OCI-LY3 (cell line): ENCODE measurements at regions not wholly inside any gene's neighbourhood (a gene's known extent, or its start where the extent isn't known, plus 50 kb on each side); places are given as distances from the start of the nearest gene placed in this dataset.

Experiments used
- EZH2phosphoT487 ChIP-seq: fragments of 200-600 bp; shearing (Covaris generic); IDR thresholded peaks from 2 replicates; pipeline ENCODE4 v1.6.1; 2018; ENCODE audit warnings: antibody characterized with exemption, mixed run types, low read depth
- TF ChIP-seq, protein P1 (sequence below): fragments of 200-600, 300-600 bp; sonication (generic); IDR thresholded peaks from 2 replicates; pipeline ENCODE4 v1.5.1; 2014; ENCODE audit warnings: antibody characterized with exemption, low read length, low read depth

DNA sequence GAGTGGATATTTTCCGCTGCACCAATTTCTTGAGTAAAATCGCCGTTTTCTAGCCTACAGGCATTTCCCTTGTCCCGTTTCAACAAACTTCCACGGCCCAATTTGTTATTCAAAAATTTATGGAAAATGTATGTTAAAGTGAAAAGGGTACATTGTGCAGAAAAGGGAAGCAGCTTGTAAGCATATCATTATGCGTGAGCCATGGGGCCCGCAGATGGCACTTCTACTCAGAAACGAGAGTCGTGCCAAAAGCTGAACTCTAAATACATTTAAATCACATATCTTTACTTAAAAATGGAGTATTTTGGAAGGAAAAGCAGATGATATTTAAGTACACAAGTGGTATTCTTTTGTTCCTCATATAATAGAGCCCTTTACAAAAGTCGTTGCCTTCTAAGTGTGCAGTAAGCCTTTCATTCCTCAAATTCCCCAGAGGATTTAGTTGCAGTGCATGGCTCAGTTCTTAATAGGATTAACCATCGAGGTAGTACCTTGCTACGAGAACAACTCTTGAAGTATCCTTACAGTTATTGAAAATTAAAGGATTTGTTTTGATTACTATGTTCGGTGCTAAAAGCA lies 1227.2 kb upstream of the WWC1 start:
- TF ChIP-seq, protein P1, sequence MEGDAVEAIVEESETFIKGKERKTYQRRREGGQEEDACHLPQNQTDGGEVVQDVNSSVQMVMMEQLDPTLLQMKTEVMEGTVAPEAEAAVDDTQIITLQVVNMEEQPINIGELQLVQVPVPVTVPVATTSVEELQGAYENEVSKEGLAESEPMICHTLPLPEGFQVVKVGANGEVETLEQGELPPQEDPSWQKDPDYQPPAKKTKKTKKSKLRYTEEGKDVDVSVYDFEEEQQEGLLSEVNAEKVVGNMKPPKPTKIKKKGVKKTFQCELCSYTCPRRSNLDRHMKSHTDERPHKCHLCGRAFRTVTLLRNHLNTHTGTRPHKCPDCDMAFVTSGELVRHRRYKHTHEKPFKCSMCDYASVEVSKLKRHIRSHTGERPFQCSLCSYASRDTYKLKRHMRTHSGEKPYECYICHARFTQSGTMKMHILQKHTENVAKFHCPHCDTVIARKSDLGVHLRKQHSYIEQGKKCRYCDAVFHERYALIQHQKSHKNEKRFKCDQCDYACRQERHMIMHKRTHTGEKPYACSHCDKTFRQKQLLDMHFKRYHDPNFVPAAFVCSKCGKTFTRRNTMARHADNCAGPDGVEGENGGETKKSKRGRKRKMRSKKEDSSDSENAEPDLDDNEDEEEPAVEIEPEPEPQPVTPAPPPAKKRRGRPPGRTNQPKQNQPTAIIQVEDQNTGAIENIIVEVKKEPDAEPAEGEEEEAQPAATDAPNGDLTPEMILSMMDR: no peak
- no peak for TF ChIP-seq EZH2phosphoT487
